H1 (cell line): ENCODE measurements at regions not wholly inside any gene's neighbourhood (a gene's known extent, or its start where the extent isn't known, plus 50 kb on each side); places are given as distances from the start of the nearest gene placed in this dataset.

Experiments
- CBX5 ChIP-seq: fragments of 300-800, 300-1000 bp; sonication (generic); IDR thresholded peaks from 2 replicates; pipeline ENCODE4 v1.7.1; 2016; ENCODE audit warnings: antibody characterized with exemption, low read length, low read depth
- CHD2 ChIP-seq: IDR thresholded peaks from 2 replicates; pipeline ENCODE4 v1.6.1; 2012; ENCODE audit warnings: low read length, improper control_type of control experiment
- CREB1 ChIP-seq: IDR thresholded peaks from 2 replicates; pipeline ENCODE4 v1.6.1; 2012; ENCODE audit warnings: inconsistent platforms
- KDM1A ChIP-seq: fragments of 200-600, 300-600 bp; sonication (generic); IDR thresholded peaks from 2 replicates; pipeline ENCODE4 v1.7.1; 2016; ENCODE audit warnings: mild to moderate bottlenecking, low read length, borderline replicate concordance
- NRF1 ChIP-seq: IDR thresholded peaks from 2 replicates; pipeline ENCODE4 v1.6.1; 2011; ENCODE audit warnings: mild to moderate bottlenecking, low read depth, low read length, improper control_type of control experiment
- PHF8 ChIP-seq: fragments of 200-600 bp; sonication (generic); conservative IDR thresholded peaks from 2 replicates; pipeline ENCODE4 v1.7.1; 2012; ENCODE audit warnings: low read depth, mild to moderate bottlenecking, inconsistent platforms, low read length, moderate library complexity
- RBBP5 ChIP-seq: IDR thresholded peaks from 2 replicates; pipeline ENCODE4 v1.7.1; 2012; ENCODE audit warnings: low read depth, mild to moderate bottlenecking, inconsistent platforms, low read length, moderate library complexity, borderline replicate concordance
- SP1 ChIP-seq: IDR thresholded peaks from 2 replicates; pipeline ENCODE4 v1.6.1; 2011; ENCODE audit warnings: low read depth, low read length
- TAF1 ChIP-seq: IDR thresholded peaks from 2 replicates; pipeline ENCODE4 v1.6.1; 2011; ENCODE audit warnings: mild to moderate bottlenecking, low read depth, low read length
- TF ChIP-seq, protein P1 (sequence below): fragments of 300-600 bp; sonication (generic); IDR thresholded peaks from 2 replicates; pipeline ENCODE4 v1.7.1; 2012; ENCODE audit warnings: low read length, moderate library complexity, mild to moderate bottlenecking, inconsistent platforms; ENCODE audit not compliant: insufficient replicate concordance

DNA sequence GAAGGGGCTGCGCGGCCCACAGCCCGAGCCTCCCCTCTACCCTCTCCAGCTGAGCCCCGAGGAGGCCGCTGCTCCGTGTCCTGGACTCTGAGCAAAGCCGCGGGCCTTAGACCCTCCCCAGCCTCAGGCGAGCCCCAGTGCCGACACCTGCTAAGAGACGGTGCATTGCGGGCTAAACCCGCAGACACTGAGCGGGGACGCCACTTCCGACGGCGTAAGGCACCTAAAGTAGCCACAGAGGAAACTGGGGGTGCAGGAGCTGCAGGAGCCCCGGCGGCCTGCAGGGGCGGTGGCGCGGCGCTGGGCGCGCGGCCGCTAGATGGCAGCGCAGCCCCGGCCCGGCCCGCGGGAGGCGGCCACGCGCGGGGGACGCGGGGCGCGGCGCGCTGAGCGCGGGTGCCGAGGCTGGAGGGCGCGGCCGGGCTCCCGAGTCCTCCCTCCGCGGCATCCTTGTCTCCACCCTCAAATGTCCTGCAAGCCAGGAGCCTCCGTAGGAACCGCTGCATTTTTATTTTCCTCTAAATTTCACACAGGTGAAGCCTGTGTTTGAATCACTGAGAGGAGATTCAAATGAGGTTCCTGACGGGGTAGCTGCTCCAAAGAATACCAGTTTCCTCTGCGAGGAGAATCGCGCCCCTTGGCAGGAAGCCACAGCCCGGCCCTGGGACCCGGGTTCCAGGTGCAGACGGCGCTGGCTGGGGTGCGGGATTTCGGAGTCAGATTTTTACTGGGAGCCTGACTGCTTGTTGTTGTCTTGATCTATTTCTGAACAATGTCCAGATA lies 650.5 kb downstream of the GALR1 start (continued):
- TF ChIP-seq, protein P1, sequence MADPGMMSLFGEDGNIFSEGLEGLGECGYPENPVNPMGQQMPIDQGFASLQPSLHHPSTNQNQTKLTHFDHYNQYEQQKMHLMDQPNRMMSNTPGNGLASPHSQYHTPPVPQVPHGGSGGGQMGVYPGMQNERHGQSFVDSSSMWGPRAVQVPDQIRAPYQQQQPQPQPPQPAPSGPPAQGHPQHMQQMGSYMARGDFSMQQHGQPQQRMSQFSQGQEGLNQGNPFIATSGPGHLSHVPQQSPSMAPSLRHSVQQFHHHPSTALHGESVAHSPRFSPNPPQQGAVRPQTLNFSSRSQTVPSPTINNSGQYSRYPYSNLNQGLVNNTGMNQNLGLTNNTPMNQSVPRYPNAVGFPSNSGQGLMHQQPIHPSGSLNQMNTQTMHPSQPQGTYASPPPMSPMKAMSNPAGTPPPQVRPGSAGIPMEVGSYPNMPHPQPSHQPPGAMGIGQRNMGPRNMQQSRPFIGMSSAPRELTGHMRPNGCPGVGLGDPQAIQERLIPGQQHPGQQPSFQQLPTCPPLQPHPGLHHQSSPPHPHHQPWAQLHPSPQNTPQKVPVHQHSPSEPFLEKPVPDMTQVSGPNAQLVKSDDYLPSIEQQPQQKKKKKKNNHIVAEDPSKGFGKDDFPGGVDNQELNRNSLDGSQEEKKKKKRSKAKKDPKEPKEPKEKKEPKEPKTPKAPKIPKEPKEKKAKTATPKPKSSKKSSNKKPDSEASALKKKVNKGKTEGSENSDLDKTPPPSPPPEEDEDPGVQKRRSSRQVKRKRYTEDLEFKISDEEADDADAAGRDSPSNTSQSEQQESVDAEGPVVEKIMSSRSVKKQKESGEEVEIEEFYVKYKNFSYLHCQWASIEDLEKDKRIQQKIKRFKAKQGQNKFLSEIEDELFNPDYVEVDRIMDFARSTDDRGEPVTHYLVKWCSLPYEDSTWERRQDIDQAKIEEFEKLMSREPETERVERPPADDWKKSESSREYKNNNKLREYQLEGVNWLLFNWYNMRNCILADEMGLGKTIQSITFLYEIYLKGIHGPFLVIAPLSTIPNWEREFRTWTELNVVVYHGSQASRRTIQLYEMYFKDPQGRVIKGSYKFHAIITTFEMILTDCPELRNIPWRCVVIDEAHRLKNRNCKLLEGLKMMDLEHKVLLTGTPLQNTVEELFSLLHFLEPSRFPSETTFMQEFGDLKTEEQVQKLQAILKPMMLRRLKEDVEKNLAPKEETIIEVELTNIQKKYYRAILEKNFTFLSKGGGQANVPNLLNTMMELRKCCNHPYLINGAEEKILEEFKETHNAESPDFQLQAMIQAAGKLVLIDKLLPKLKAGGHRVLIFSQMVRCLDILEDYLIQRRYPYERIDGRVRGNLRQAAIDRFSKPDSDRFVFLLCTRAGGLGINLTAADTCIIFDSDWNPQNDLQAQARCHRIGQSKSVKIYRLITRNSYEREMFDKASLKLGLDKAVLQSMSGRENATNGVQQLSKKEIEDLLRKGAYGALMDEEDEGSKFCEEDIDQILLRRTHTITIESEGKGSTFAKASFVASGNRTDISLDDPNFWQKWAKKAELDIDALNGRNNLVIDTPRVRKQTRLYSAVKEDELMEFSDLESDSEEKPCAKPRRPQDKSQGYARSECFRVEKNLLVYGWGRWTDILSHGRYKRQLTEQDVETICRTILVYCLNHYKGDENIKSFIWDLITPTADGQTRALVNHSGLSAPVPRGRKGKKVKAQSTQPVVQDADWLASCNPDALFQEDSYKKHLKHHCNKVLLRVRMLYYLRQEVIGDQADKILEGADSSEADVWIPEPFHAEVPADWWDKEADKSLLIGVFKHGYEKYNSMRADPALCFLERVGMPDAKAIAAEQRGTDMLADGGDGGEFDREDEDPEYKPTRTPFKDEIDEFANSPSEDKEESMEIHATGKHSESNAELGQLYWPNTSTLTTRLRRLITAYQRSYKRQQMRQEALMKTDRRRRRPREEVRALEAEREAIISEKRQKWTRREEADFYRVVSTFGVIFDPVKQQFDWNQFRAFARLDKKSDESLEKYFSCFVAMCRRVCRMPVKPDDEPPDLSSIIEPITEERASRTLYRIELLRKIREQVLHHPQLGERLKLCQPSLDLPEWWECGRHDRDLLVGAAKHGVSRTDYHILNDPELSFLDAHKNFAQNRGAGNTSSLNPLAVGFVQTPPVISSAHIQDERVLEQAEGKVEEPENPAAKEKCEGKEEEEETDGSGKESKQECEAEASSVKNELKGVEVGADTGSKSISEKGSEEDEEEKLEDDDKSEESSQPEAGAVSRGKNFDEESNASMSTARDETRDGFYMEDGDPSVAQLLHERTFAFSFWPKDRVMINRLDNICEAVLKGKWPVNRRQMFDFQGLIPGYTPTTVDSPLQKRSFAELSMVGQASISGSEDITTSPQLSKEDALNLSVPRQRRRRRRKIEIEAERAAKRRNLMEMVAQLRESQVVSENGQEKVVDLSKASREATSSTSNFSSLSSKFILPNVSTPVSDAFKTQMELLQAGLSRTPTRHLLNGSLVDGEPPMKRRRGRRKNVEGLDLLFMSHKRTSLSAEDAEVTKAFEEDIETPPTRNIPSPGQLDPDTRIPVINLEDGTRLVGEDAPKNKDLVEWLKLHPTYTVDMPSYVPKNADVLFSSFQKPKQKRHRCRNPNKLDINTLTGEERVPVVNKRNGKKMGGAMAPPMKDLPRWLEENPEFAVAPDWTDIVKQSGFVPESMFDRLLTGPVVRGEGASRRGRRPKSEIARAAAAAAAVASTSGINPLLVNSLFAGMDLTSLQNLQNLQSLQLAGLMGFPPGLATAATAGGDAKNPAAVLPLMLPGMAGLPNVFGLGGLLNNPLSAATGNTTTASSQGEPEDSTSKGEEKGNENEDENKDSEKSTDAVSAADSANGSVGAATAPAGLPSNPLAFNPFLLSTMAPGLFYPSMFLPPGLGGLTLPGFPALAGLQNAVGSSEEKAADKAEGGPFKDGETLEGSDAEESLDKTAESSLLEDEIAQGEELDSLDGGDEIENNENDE: no peak
- TF ChIP-seq RBBP5: no peak
- TF ChIP-seq NRF1: no peak
- TF ChIP-seq CHD2: no peak
- no peak for TF ChIP-seq SP1
- TF ChIP-seq CREB1: peak; percentile 24; the same call in 1 of the 2 replicates
- no peak for TF ChIP-seq CBX5
- no peak for TF ChIP-seq KDM1A
- TF ChIP-seq PHF8: no peak
- TF ChIP-seq TAF1: no peak
